NT2/D1 (cell line): ENCODE measurements at regions not wholly inside any gene's neighbourhood (a gene's known extent, or its start where the extent isn't known, plus 50 kb on each side); places are given as distances from the start of the nearest gene placed in this dataset.

ENCODE experiments used
- DNase-seq: peaks from one replicate; pipeline ENCODE4 v3.0.0-alpha.2; 2011; ENCODE audit warnings: low read depth, low spot score
- H3K27me3 ChIP-seq: 2 replicates; pipeline ENCODE4 v1.6.0; 2011; ENCODE audit warnings: mild to moderate bottlenecking; ENCODE audit not compliant: insufficient read length, insufficient read depth
- H3K36me3 ChIP-seq: 2 replicates; pipeline ENCODE4 v1.6.1; 2011; ENCODE audit warnings: mild to moderate bottlenecking, low read length, mixed read lengths; ENCODE audit not compliant: insufficient read depth, insufficient read length
- H3K4me1 ChIP-seq: 2 replicates; pipeline ENCODE4 v1.5.1; 2011; ENCODE audit not compliant: insufficient read depth, insufficient read length
- H3K4me3 ChIP-seq: 2 replicates; pipeline ENCODE4 v1.5.1; 2011; ENCODE audit warnings: low read depth; ENCODE audit not compliant: insufficient read length
- H3K9ac ChIP-seq: 2 replicates; pipeline ENCODE4 v1.6.0; 2011; ENCODE audit warnings: low read depth; ENCODE audit not compliant: insufficient read length
- H3K9me3 ChIP-seq: 2 replicates; pipeline ENCODE4 v1.5.1; 2011; ENCODE audit warnings: mild to moderate bottlenecking, low read length; ENCODE audit not compliant: insufficient read depth
- SUZ12 ChIP-seq: IDR thresholded peaks from 2 replicates; pipeline ENCODE4 v1.6.1; 2011; ENCODE audit not compliant: insufficient read length, insufficient read depth; ENCODE audit errors: extremely low read depth
- YY1 ChIP-seq: IDR thresholded peaks from 2 replicates; pipeline ENCODE4 v1.6.1; 2011; ENCODE audit not compliant: insufficient read length, insufficient read depth
- ZNF274 ChIP-seq: IDR thresholded peaks from 2 replicates; pipeline ENCODE4 v1.6.1; 2011; ENCODE audit warnings: mild to moderate bottlenecking, low read depth, low read length

DNA sequence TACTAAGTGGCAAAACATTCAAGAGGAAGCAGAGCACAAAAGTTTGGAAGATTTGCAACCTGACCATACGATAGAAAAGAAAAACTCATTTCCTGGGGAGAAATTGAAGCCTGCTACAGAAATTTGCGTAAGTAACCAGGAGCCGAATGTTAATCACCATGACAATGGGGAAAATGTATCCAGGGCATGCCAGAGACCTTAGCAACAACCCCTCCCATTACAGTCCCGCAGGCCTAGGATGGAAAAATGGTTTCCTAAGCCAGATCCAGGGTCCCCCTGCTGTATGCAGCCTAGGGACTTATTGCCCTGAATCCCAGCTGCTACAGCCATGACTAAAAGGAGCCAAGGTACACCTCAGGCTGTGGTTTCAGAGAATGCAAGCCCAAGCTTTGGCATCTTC lies 472.2 kb upstream of the KLHL4 start:
- no peaks in the 10 kb centered on the region for H3K4me1 ChIP-seq
- peaks cover 25% of the 10 kb centered on the region; the same call in 1 of the 2 replicates for H3K9me3 ChIP-seq
- DNase-seq: peak; percentile 25
- H3K9ac ChIP-seq: no peak overlapping the region
- TF ChIP-seq YY1 (no peak), SUZ12 (no peak), ZNF274 (no peak)
- H3K4me3 ChIP-seq: no peak overlapping the region
- H3K36me3 ChIP-seq: no peaks in the 10 kb centered on the region
- H3K27me3 ChIP-seq: no peaks in the 10 kb centered on the region

DNA sequence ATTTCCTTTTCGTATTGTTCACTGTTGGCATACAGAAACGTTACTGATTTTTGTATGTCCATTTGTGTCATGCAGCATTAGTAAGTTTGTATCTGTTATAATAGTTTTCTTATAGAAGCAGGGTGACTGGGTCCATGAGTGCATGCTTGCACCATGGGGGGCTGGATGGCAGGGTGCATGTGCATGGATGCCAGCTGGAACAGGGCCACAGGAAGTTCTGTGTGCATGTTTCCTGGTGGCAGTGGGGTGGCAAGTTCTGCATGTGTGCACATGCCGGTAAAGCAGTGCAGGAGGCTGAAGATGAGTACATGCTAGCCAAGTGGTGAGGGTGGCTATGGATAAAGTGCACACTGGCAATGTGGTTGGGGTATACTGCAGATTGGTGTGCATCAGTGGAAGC lies 468.0 kb upstream of the KLHL4 start:
- Histone ChIP-seq H3K4me1 (no peaks in the 10 kb centered on the region), H3K36me3 (no peaks in the 10 kb centered on the region), H3K27me3 (no peaks in the 10 kb centered on the region), H3K4me3 (no peak overlapping the region), H3K9me3 (peaks cover 20% of the 10 kb centered on the region; the same call in 1 of the 2 replicates), H3K9ac (no peak overlapping the region)
- TF ChIP-seq YY1 (no peak), SUZ12 (no peak), ZNF274 (no peak)
- no peak for DNase-seq

DNA sequence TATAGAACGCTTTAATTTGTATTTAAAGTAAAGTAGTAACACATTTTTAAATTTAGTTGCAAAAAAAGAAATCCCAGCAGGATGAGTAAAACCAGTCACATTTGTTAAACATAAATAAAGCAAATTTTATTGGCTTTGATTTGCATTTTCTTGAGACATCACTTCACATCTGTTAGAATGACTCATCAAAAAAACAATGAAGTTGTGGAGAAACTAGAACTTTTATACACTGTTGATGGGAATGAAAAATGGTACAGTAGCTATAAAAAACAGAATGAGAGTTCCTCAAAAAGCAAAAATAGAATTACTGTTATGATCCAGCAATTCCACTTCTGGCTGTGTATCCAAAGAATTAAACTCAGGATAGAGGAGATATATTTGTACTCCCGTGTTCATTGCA lies 454.0 kb upstream of the KLHL4 start:
- H3K4me3 ChIP-seq: no peak overlapping the region
- no peaks in the 10 kb centered on the region for H3K4me1 ChIP-seq
- no peak for DNase-seq
- H3K27me3 ChIP-seq: no peaks in the 10 kb centered on the region
- TF ChIP-seq YY1 (no peak), SUZ12 (no peak), ZNF274 (no peak)
- no peaks in the 10 kb centered on the region for H3K36me3 ChIP-seq
- no peaks in the 10 kb centered on the region for H3K9me3 ChIP-seq
- no peak overlapping the region for H3K9ac ChIP-seq

DNA sequence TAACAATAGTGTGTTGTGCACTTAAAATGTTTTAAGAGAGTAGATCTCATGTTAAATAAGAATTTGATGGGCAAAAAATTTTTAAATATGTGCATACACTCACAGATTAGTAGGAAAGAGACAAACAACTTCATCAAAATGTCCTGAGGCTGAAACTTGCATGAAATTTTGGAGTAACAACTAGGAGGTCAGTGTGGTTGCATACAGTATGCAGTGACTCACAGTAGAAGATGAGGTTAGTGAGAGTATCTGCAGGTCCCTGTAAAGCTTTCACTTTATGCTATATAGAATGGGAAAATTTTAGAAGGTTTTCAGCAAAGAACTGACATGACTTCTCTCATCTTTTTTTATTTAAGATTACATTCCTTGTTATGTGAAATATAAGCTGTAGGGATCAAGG lies 453.1 kb upstream of the KLHL4 start:
- H3K4me3 ChIP-seq: no peak overlapping the region
- H3K36me3 ChIP-seq: no peaks in the 10 kb centered on the region
- DNase-seq: no peak
- H3K9ac ChIP-seq: no peak overlapping the region
- H3K27me3 ChIP-seq: no peaks in the 10 kb centered on the region
- H3K4me1 ChIP-seq: no peaks in the 10 kb centered on the region
- no peaks in the 10 kb centered on the region for H3K9me3 ChIP-seq
- TF ChIP-seq ZNF274: no peak
- TF ChIP-seq SUZ12: no peak
- TF ChIP-seq YY1: no peak

DNA sequence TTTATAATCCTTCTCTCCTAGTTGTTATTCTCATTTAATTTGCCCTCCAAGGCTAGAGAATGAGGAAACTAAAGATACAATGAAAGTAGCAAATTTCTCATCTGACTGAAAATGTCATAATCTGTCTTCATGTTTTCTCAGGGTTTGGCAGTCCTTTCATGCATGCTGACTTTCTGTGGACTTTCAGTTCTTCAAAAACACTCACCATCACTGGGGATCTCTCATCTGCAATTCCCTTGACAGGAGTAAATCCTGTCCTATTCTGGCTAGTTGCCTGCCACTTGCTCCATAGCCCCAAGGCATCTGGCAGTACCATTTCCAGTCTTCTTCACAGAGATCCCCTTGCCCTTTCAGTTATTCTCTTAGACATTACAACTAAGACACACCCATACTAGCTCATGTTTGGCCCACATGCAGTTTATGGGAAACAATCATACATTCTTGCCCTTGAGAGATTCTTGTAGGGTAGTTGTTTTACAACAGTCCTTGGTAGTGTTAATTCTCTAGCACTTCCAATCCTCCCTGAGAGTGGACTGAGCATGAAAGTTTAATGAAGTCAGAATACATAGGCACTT lies 449.7 kb upstream of the KLHL4 start:
- Histone ChIP-seq H3K36me3 (no peaks in the 10 kb centered on the region), H3K4me3 (no peak overlapping the region), H3K27me3 (no peaks in the 10 kb centered on the region), H3K4me1 (no peaks in the 10 kb centered on the region), H3K9ac (no peak overlapping the region), H3K9me3 (no peaks in the 10 kb centered on the region)
- DNase-seq: no peak
- no peak for TF ChIP-seq YY1

DNA sequence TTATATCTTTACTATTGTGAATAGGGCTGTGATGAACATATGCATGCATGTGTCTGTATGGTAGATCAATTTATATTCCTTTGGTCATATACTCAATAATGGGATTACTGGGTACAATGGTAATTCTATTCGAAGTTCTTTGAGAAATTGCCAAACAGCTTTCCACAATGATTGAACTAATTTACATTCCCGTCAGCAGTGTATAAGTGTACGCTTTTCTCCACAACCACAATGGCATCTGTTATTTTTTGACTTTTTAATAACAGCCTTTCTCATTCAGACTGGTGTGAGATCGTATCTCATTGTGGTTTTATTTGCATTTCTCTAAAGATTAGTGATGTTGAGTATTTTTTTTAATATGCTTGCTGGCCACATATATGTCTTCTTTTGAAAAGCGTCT lies 439.4 kb upstream of the KLHL4 start:
- H3K4me1 ChIP-seq: no peaks in the 10 kb centered on the region
- DNase-seq: no peak
- TF ChIP-seq SUZ12: no peak
- TF ChIP-seq YY1: no peak
- no peak for TF ChIP-seq ZNF274

DNA sequence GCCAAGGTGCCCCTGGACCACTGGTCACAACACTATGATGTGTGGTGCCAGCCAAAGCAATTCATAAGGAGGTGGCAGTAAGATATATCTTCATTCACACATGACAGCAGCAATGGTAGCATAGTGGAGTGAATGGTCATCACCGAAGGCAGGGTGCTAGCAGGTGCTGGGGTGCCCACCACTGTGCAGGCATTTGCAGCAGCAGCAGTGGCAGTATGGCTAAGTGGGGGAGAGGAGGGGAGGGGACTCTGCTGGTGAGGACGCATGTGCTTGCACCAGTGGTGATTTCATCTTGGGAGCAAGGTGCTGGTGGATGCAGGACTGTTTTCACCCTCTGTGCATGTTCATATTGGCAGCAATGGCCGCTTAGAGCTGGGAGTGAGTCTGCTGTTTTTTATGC lies 419.1 kb upstream of the KLHL4 start:
- no peak for DNase-seq
- TF ChIP-seq SUZ12 (no peak), YY1 (no peak), ZNF274 (no peak)
- H3K27me3 ChIP-seq: no peaks in the 10 kb centered on the region
- no peaks in the 10 kb centered on the region for H3K9me3 ChIP-seq
- no peaks in the 10 kb centered on the region for H3K36me3 ChIP-seq
- no peak overlapping the region for H3K4me3 ChIP-seq
- H3K4me1 ChIP-seq: no peaks in the 10 kb centered on the region
- H3K9ac ChIP-seq: no peak overlapping the region

More for the DNA sequence above, 439.4 kb upstream of the KLHL4 start:
- no peaks in the 10 kb centered on the region for H3K9me3 ChIP-seq
- H3K36me3 ChIP-seq: no peaks in the 10 kb centered on the region
- H3K27me3 ChIP-seq: no peaks in the 10 kb centered on the region
- H3K9ac ChIP-seq: no peak overlapping the region
- H3K4me3 ChIP-seq: no peak overlapping the region
